ENCODE measurements at regions not wholly inside any gene's neighbourhood (a gene's known extent, or its start where the extent isn't known, plus 50 kb on each side); places are given as distances from the start of the nearest gene placed in this dataset.
"Not testable (repeated sequence)": the region's sequence is repeated elsewhere in the genome, so short reads cannot be mapped to it uniquely, and the experiment has no call there.

- DNase-seq (ENCODE audit: low spot score) = no peak
These were observed 154.7 kb upstream of the ATXN7L3B start for GRCh38 chr12:74382983-74383382.

GRCh38 chr12:74391283-74391682, 146.4 kb upstream of the ATXN7L3B start:
- no peak for DNase-seq (ENCODE audit: low spot score)

GRCh38 chr12:74393272-74393671, 144.4 kb upstream of the ATXN7L3B start:
- DNase-seq (ENCODE audit: low spot score) = no peak

GRCh38 chr12:74394647-74395046, 143.0 kb upstream of the ATXN7L3B start:
- DNase-seq (ENCODE audit: low spot score) = no peak

- no peak for DNase-seq (ENCODE audit: low spot score)
These were observed 136.6 kb upstream of the ATXN7L3B start for GRCh38 chr12:74401035-74401434.

GRCh38 chr12:74401966-74402365, 135.7 kb upstream of the ATXN7L3B start:
- no peak for DNase-seq (ENCODE audit: low spot score)

- DNase-seq (ENCODE audit: low spot score) = not testable (repeated sequence)
These were observed 134.5 kb upstream of the ATXN7L3B start for GRCh38 chr12:74403221-74403470.

GRCh38 chr12:74408601-74409166, 129.0 kb upstream of the ATXN7L3B start:
- DNase-seq (ENCODE audit: low spot score) = no peak

- no peak for DNase-seq (ENCODE audit: low spot score)
These were observed 124.9 kb upstream of the ATXN7L3B start for GRCh38 chr12:74412606-74413230.

- DNase-seq (ENCODE audit: low spot score) = peak; percentile 13
These were observed 122.0 kb upstream of the ATXN7L3B start for GRCh38 chr12:74415633-74416032.

GRCh38 chr12:74418573-74418972, 119.1 kb upstream of the ATXN7L3B start:
- DNase-seq (ENCODE audit: low spot score) = no peak

- DNase-seq (ENCODE audit: low spot score) = no peak
These were observed 112.9 kb upstream of the ATXN7L3B start for GRCh38 chr12:74424778-74425177.

GRCh38 chr12:74426091-74426490, 111.5 kb upstream of the ATXN7L3B start:
- DNase-seq (ENCODE audit: low spot score) = no peak

GRCh38 chr12:74429535-74429934, 108.1 kb upstream of the ATXN7L3B start:
- DNase-seq (ENCODE audit: low spot score) = no peak

GRCh38 chr12:74431801-74432200, 105.8 kb upstream of the ATXN7L3B start:
- no peak for DNase-seq (ENCODE audit: low spot score)

GRCh38 chr12:74440469-74440868, 97.2 kb upstream of the ATXN7L3B start:
- no peak for DNase-seq (ENCODE audit: low spot score)

GRCh38 chr12:74441872-74442271, 95.8 kb upstream of the ATXN7L3B start:
- DNase-seq (ENCODE audit: low spot score) = no peak

GRCh38 chr12:74446466-74446865, 91.2 kb upstream of the ATXN7L3B start:
- no peak for DNase-seq (ENCODE audit: low spot score)

- peak; percentile 27 for DNase-seq (ENCODE audit: low spot score)
These were observed 87.8 kb upstream of the ATXN7L3B start for GRCh38 chr12:74449872-74450271.

GRCh38 chr12:74454109-74454508, 83.5 kb upstream of the ATXN7L3B start:
- no peak for DNase-seq (ENCODE audit: low spot score)

GRCh38 chr12:74455429-74455828, 82.2 kb upstream of the ATXN7L3B start:
- no peak for DNase-seq (ENCODE audit: low spot score)

- DNase-seq (ENCODE audit: low spot score) = no peak
These were observed 81.2 kb upstream of the ATXN7L3B start for GRCh38 chr12:74456431-74456830.

- DNase-seq (ENCODE audit: low spot score) = no peak
These were observed 69.2 kb upstream of the ATXN7L3B start for GRCh38 chr12:74468401-74468800.

- DNase-seq (ENCODE audit: low spot score) = no peak
These were observed 61.4 kb upstream of the ATXN7L3B start for GRCh38 chr12:74476234-74476633.

GRCh38 chr12:74481078-74481477, 56.6 kb upstream of the ATXN7L3B start:
- no peak for DNase-seq (ENCODE audit: low spot score)
